ENCODE measurements at regions not wholly inside any gene's neighbourhood (a gene's known extent, or its start where the extent isn't known, plus 50 kb on each side); places are given as distances from the start of the nearest gene placed in this dataset.
"Not testable (repeated sequence)": the region's sequence is repeated elsewhere in the genome, so short reads cannot be mapped to it uniquely, and the experiment has no call there.

DNA sequence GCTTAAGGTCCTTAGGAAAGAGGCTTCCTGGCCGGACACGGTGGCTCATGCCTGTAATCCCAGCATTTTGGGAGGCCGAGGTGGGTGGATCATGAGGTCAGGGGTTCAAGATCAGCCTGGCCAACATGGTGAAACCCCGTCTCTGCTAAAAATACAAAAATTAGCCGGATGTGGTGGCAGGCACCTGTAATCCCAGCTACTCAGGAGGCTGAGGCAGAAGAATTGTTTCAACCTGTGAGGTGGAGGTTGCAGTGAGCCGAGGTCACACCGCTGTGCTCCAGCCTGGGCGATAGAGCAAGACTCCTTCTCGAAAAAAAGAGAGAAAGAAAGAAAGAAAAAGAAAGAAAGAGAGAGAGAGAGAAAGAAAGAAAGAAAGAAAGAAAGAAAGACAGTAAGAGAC lies 4500.9 kb upstream of the OR11H1 start:
- not testable (repeated sequence) for TF ChIP-seq POLR2A (IDR thresholded peaks at IDR 0.05)
- TF ChIP-seq, protein P1, sequence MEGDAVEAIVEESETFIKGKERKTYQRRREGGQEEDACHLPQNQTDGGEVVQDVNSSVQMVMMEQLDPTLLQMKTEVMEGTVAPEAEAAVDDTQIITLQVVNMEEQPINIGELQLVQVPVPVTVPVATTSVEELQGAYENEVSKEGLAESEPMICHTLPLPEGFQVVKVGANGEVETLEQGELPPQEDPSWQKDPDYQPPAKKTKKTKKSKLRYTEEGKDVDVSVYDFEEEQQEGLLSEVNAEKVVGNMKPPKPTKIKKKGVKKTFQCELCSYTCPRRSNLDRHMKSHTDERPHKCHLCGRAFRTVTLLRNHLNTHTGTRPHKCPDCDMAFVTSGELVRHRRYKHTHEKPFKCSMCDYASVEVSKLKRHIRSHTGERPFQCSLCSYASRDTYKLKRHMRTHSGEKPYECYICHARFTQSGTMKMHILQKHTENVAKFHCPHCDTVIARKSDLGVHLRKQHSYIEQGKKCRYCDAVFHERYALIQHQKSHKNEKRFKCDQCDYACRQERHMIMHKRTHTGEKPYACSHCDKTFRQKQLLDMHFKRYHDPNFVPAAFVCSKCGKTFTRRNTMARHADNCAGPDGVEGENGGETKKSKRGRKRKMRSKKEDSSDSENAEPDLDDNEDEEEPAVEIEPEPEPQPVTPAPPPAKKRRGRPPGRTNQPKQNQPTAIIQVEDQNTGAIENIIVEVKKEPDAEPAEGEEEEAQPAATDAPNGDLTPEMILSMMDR (IDR thresholded peaks at IDR 0.05), result not testable (repeated sequence)

All from lower leg skin (tissue), 3 donors.